DND-41 (cell line): ENCODE measurements at regions not wholly inside any gene's neighbourhood (a gene's known extent, or its start where the extent isn't known, plus 50 kb on each side); places are given as distances from the start of the nearest gene placed in this dataset.

Source experiments
- ATAC-seq: fragments of 200-7000 bp; cut with Tn5 transposase; 3 replicates; pipeline ENCODE4 v1.9.1; 2021; ENCODE audit warnings: low read depth; ENCODE audit not compliant: insufficient read depth
- DNase-seq: peaks from one replicate; pipeline ENCODE4 v3.0.0-alpha.2; 2020
- H2AFZ ChIP-seq: 2 replicates; pipeline ENCODE4 v1.6.0; 2012; ENCODE audit warnings: low read depth, low read length
- H3K27ac ChIP-seq: 2 replicates; pipeline ENCODE4 v1.5.1; 2012; ENCODE audit warnings: low read length, inconsistent platforms
- H3K27me3 ChIP-seq: fragments of 200-600 bp; sonication (generic); 2 replicates; pipeline ENCODE4 v1.6.0; 2012; ENCODE audit warnings: low read length, mild to moderate bottlenecking, inconsistent platforms; ENCODE audit not compliant: insufficient read depth, poor library complexity
- H3K36me3 ChIP-seq: 2 replicates; pipeline ENCODE4 v1.5.1; 2012; ENCODE audit warnings: low read length, inconsistent platforms; ENCODE audit not compliant: insufficient read depth
- H3K4me1 ChIP-seq: 2 replicates; pipeline ENCODE4 v1.5.1; 2012; ENCODE audit warnings: mild to moderate bottlenecking, low read length; ENCODE audit not compliant: insufficient read depth
- H3K4me2 ChIP-seq: 2 replicates; pipeline ENCODE4 v1.6.0; 2012; ENCODE audit warnings: mild to moderate bottlenecking, moderate library complexity, low read length, inconsistent platforms; ENCODE audit not compliant: insufficient read depth
- H3K4me3 ChIP-seq, 2 experiments: fragments of 200-600 bp in 1 of 2; shearing (Covaris generic) in 1 of 2; 2 replicates each; pipeline ENCODE4 v1.5.1; 2012 to 2016; ENCODE audit warnings: inconsistent platforms in 2 of 2, low read length in 2 of 2, mild to moderate bottlenecking in 2 of 2, low read depth in 1 of 2, moderate library complexity in 1 of 2
- H3K79me2 ChIP-seq: 2 replicates; pipeline ENCODE4 v1.6.0; 2012; ENCODE audit warnings: low read length, inconsistent platforms; ENCODE audit not compliant: insufficient read depth
- H3K9ac ChIP-seq: 2 replicates; pipeline ENCODE4 v1.6.0; 2012; ENCODE audit warnings: low read depth, mild to moderate bottlenecking, inconsistent platforms, low read length, moderate library complexity
- H3K9me3 ChIP-seq: 2 replicates; pipeline ENCODE4 v1.5.1; 2012; ENCODE audit warnings: low read length, moderate library complexity, mild to moderate bottlenecking, inconsistent platforms; ENCODE audit not compliant: insufficient read depth, severe bottlenecking
- H4K20me1 ChIP-seq: 2 replicates; pipeline ENCODE4 v1.6.0; 2012; ENCODE audit warnings: low read length; ENCODE audit not compliant: insufficient read depth
- CTCF ChIP-seq: IDR thresholded peaks from 2 replicates; pipeline ENCODE4 v1.5.1; 2012; ENCODE audit warnings: borderline replicate concordance, low read length, moderate library complexity, mild to moderate bottlenecking; ENCODE audit not compliant: poor library complexity, severe bottlenecking; ENCODE audit errors: extremely low read depth
- EZH2 ChIP-seq: IDR thresholded peaks from 3 replicates; pipeline ENCODE4 v1.6.1; 2012; ENCODE audit warnings: borderline replicate concordance, low read depth, mild to moderate bottlenecking, moderate library complexity, low read length, inconsistent platforms; ENCODE audit not compliant: severe bottlenecking

- TF ChIP-seq EZH2 (no peak), CTCF (no peak)
- ATAC-seq (peak; percentile 50; the same call in 1 of the 3 replicates), DNase-seq (no peak)
- H3K27me3 ChIP-seq: no peaks in the 10 kb centered on the region
- no peaks in the 10 kb centered on the region for H3K79me2 ChIP-seq
- H3K9ac ChIP-seq: no peak overlapping the region
- no peak overlapping the region for H2AFZ ChIP-seq
- H4K20me1 ChIP-seq: no peaks in the 10 kb centered on the region
- H3K4me3 ChIP-seq: no peak overlapping the region
- H3K9me3 ChIP-seq: no peaks in the 10 kb centered on the region
- no peak overlapping the region for H3K27ac ChIP-seq
- no peaks in the 10 kb centered on the region for H3K4me1 ChIP-seq
- H3K4me2 ChIP-seq: no peak overlapping the region
- no peaks in the 10 kb centered on the region for H3K36me3 ChIP-seq
Measured at GRCh38 chr1:203937678-203938330, 76.4 kb downstream of the SNRPE start.

GRCh38 chr1:203944651-203945404 lies 83.4 kb downstream of the SNRPE start:
- no peak for TF ChIP-seq CTCF
- no peak for TF ChIP-seq EZH2
- ATAC-seq (no peak), DNase-seq (no peak)
- no peak overlapping the region for H3K4me2 ChIP-seq
- H3K9ac ChIP-seq: no peak overlapping the region
- no peak overlapping the region for H2AFZ ChIP-seq
- no peaks in the 10 kb centered on the region for H4K20me1 ChIP-seq
- H3K79me2 ChIP-seq: no peaks in the 10 kb centered on the region
- H3K9me3 ChIP-seq: no peaks in the 10 kb centered on the region
- no peaks in the 10 kb centered on the region for H3K4me1 ChIP-seq
- H3K27me3 ChIP-seq: peaks cover 3% of the 10 kb centered on the region
- H3K36me3 ChIP-seq: no peaks in the 10 kb centered on the region
- H3K27ac ChIP-seq: no peak overlapping the region
- H3K4me3 ChIP-seq: no peak overlapping the region

- H3K9ac ChIP-seq: no peak overlapping the region
- no peak for TF ChIP-seq EZH2
- DNase-seq: no peak
- no peak overlapping the region for H2AFZ ChIP-seq
- H3K4me2 ChIP-seq: no peak overlapping the region
- no peaks in the 10 kb centered on the region for H3K4me1 ChIP-seq
- H3K79me2 ChIP-seq: no peaks in the 10 kb centered on the region
- H3K9me3 ChIP-seq: peaks cover 12% of the 10 kb centered on the region
- H4K20me1 ChIP-seq: no peaks in the 10 kb centered on the region
- H3K4me3 ChIP-seq: no peak overlapping the region
- ATAC-seq: no peak
- H3K27ac ChIP-seq: no peak overlapping the region
- no peaks in the 10 kb centered on the region for H3K27me3 ChIP-seq
- no peaks in the 10 kb centered on the region for H3K36me3 ChIP-seq
Measured at GRCh38 chr1:203954293-203954692, 92.9 kb downstream of the SNRPE start.
